ENCODE measurements at regions not wholly inside any gene's neighbourhood (a gene's known extent, or its start where the extent isn't known, plus 50 kb on each side); places are given as distances from the start of the nearest gene placed in this dataset.

DNA sequence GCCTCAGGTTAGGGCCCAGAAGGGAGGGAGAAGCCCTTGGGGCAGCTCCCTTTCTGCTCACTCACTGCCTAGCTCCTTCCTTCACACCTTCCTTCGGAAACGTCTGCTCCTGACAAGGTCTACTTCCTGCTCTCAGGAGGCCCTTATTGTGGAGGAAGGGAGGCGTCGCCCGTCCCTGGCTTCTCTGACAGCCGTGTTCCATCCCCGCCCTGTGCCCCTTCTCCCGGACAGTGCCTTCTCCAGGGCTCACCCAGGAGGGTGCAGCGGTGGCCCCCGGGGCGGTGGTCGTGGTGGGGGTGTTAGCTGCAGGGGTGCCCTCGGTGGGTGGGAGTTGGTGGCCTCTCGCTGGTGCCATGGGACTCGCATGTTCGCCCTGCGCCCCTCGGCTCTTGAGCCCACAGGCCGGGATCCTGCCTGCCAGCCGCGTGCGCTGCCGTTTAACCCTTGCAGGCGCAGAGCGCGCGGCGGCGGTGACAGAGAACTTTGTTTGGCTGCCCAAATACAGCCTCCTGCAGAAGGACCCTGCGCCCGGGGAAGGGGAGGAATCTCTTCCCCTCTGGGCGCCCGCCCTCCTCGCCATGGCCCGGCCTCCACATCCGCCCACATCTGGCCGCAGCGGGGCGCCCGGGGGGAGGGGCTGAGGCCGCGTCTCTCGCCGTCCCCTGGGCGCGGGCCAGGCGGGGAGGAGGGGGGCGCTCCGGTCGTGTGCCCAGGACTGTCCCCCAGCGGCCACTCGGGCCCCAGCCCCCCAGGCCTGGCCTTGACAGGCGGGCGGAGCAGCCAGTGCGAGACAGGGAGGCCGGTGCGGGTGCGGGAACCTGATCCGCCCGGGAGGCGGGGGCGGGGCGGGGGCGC, 231.9 kb downstream of the SEC14L1 start:
- TF ChIP-seq, protein P1, sequence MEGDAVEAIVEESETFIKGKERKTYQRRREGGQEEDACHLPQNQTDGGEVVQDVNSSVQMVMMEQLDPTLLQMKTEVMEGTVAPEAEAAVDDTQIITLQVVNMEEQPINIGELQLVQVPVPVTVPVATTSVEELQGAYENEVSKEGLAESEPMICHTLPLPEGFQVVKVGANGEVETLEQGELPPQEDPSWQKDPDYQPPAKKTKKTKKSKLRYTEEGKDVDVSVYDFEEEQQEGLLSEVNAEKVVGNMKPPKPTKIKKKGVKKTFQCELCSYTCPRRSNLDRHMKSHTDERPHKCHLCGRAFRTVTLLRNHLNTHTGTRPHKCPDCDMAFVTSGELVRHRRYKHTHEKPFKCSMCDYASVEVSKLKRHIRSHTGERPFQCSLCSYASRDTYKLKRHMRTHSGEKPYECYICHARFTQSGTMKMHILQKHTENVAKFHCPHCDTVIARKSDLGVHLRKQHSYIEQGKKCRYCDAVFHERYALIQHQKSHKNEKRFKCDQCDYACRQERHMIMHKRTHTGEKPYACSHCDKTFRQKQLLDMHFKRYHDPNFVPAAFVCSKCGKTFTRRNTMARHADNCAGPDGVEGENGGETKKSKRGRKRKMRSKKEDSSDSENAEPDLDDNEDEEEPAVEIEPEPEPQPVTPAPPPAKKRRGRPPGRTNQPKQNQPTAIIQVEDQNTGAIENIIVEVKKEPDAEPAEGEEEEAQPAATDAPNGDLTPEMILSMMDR (IDR thresholded peaks at IDR 0.05), result no peak
- no peak for TF ChIP-seq POLR2A (IDR thresholded peaks at IDR 0.05)

Data from breast epithelium (tissue), 3 donors.